Stomach (tissue), 8 donors: ENCODE measurements at regions not wholly inside any gene's neighbourhood (a gene's known extent, or its start where the extent isn't known, plus 50 kb on each side); places are given as distances from the start of the nearest gene placed in this dataset.
A peak's percentile ranks its signal among the peaks of the same experiment; 100 is the strongest.

ENCODE experiments used
- DNase-seq, 2 donors: peaks; one replicate each; pipeline versions ENCODE4 v3.0.0 to v3.0.0-alpha.2; 2013 to 2019
- H3K27ac ChIP-seq, 5 donors: fragments of 200-600 bp in 4 of 5; sonication (generic) in 4 of 5; one replicate each; pipeline ENCODE4 v1.5.1; 2013 to 2019; ENCODE audit warnings: mild to moderate bottlenecking in 1 of 5, moderate library complexity in 1 of 5
- H3K27me3 ChIP-seq, 3 donors: fragments of 200-600 bp; sonication (generic); one replicate each; pipeline ENCODE4 v1.5.1; 2017 to 2019; ENCODE audit warnings: mixed run types in 1 of 3
- H3K36me3 ChIP-seq, 4 donors: fragments of 200-600 bp; sonication (generic); 1 replicate in 3 of 4; 2 replicates in 1 of 4; pipeline ENCODE4 v1.5.1; 2016 to 2019
- H3K4me1 ChIP-seq, 4 donors: fragments of 200-600 bp; sonication (generic); one replicate each; pipeline ENCODE4 v1.5.1; 2016 to 2019
- H3K4me3 ChIP-seq, 4 donors: fragments of 200-600 bp; sonication (generic) in 3 of 4; one replicate each; pipeline ENCODE4 v1.5.1; 2016 to 2019; ENCODE audit warnings: mild to moderate bottlenecking in 1 of 4
- H3K9me3 ChIP-seq, 4 donors: fragments of 200-600 bp; sonication (generic); one replicate each; pipeline ENCODE4 v1.5.1; 2016 to 2019
- CTCF ChIP-seq, 7 experiments: fragments of 450-650 bp in 4 of 7; fragments of 200-600 bp in 3 of 7; sonication (generic) in 3 of 7; IDR thresholded peaks; one replicate each; pipeline ENCODE4 v1.5.1; 2016 to 2019; ENCODE audit warnings: antibody characterized with exemption in 7 of 7, control low read depth in 2 of 7, mild to moderate bottlenecking in 1 of 7
- EP300 ChIP-seq: sonication (generic); formaldehyde crosslinking; IDR thresholded peaks from one replicate; pipeline ENCODE4 v1.6.1; 2017; ENCODE audit warnings: antibody characterized with exemption
- POLR2A ChIP-seq, 4 donors: fragments of 450-650 bp; IDR thresholded peaks; one replicate each; pipeline ENCODE4 v1.6.1; 2016; ENCODE audit warnings: antibody characterized with exemption in 4 of 4, control low read depth in 2 of 4, mild to moderate bottlenecking in 1 of 4, moderate library complexity in 1 of 4
- POLR2AphosphoS5 ChIP-seq, 3 donors: sonication (generic); formaldehyde crosslinking; IDR thresholded peaks; one replicate each; pipeline ENCODE4 v1.6.1; 2016; ENCODE audit warnings: antibody characterized with exemption in 3 of 3
- WGBS, 5 donors: extraction: QIAGEN DNeasy Blood & Tissue Kit in 3 of 5; methylation state at CpG; one replicate each; pipeline versions ENCODE4 v1.1.5 to v1.1.7; 2013 to 2018; 5-methylcytosine and 5-hydroxymethylcytosine counted together
- intact Hi-C: fragments of 100-400 bp; cut with DNase I; formaldehyde crosslinking; loops from one replicate; pipeline ENCODE4 v1.15.1; 2023; ENCODE audit warnings: low total_unique reads
- donor health status: healthy with polysubstance abuse.
- donor health status: Bipolar disorder and iron deficiency.
- donor health status: healthy.

- TF ChIP-seq CTCF (IDR thresholded peaks at IDR 0.05) (no peak), POLR2A (IDR thresholded peaks at IDR 0.05) (no peak), EP300 (no peak), POLR2AphosphoS5 (IDR thresholded peaks at IDR 0.05) (no peak)
- Histone ChIP-seq H3K36me3 (no peaks in the 10 kb centered on the region), H3K27me3 (no peaks in the 10 kb centered on the region), H3K9me3 (no peaks in the 10 kb centered on the region), H3K4me3 (no peak overlapping the region), H3K27ac (no peak overlapping the region), H3K4me1 (no peaks in the 10 kb centered on the region)
- no peak for DNase-seq
- intact Hi-C loops: no loop called here
- 80 to 90% (median 89%) methylated on average over 3 of the region's 3 CpGs for WGBS, 5 donors
Measured at GRCh38 chr4:162510937-162511336, 347.1 kb upstream of the FSTL5 start.

GRCh38 chr4:162510115-162510514 is 346.3 kb upstream of the FSTL5 start:
- intact Hi-C loops: no loop called here
- DNase-seq: no peak
- Histone ChIP-seq H3K4me1 (no peaks in the 10 kb centered on the region), H3K36me3 (no peaks in the 10 kb centered on the region), H3K27ac (no peak overlapping the region), H3K4me3 (no peak overlapping the region), H3K9me3 (no peaks in the 10 kb centered on the region), H3K27me3 (no peaks in the 10 kb centered on the region)
- TF ChIP-seq CTCF (IDR thresholded peaks at IDR 0.05): no peak
- WGBS, 5 donors: 86 to 87% (median 86%) methylated on average over 4 of the region's 4 CpGs

GRCh38 chr4:162509333-162509732 is 345.5 kb upstream of the FSTL5 start:
- Histone ChIP-seq H3K36me3 (no peaks in the 10 kb centered on the region), H3K27me3 (no peaks in the 10 kb centered on the region), H3K4me3 (no peak overlapping the region), H3K4me1 (no peaks in the 10 kb centered on the region), H3K27ac (no peak overlapping the region), H3K9me3 (no peaks in the 10 kb centered on the region)
- no peak for DNase-seq
- no peak for TF ChIP-seq CTCF (IDR thresholded peaks at IDR 0.05)
- no peak for TF ChIP-seq POLR2A (IDR thresholded peaks at IDR 0.05)
- no peak for TF ChIP-seq POLR2AphosphoS5 (IDR thresholded peaks at IDR 0.05)
- no peak for TF ChIP-seq EP300
- WGBS, 5 donors: 86 to 100% (median 97%) methylated on average over 1 of the region's 1 CpG
- intact Hi-C loops: no loop called here

- no peak overlapping the region for H3K27ac ChIP-seq
- no peaks in the 10 kb centered on the region for H3K36me3 ChIP-seq
- WGBS, 5 donors: 49 to 86% (median 81%) methylated on average over 2 of the region's 2 CpGs
- no peak for TF ChIP-seq POLR2A (IDR thresholded peaks at IDR 0.05)
- TF ChIP-seq EP300: no peak
- no peak for TF ChIP-seq POLR2AphosphoS5 (IDR thresholded peaks at IDR 0.05)
- no peak for TF ChIP-seq CTCF (IDR thresholded peaks at IDR 0.05)
- no peaks in the 10 kb centered on the region for H3K4me1 ChIP-seq
- no peak overlapping the region for H3K4me3 ChIP-seq
- intact Hi-C loops: no loop called here
- no peaks in the 10 kb centered on the region for H3K27me3 ChIP-seq
- H3K9me3 ChIP-seq: no peaks in the 10 kb centered on the region
- DNase-seq: peak in 1 of 2 donors; percentile 16
Measured at GRCh38 chr4:162506253-162506652, 342.5 kb upstream of the FSTL5 start.

- DNase-seq: no peak
- H3K36me3 ChIP-seq: no peaks in the 10 kb centered on the region
- intact Hi-C loops: no loop called here
- H3K4me3 ChIP-seq: no peak overlapping the region
- no peaks in the 10 kb centered on the region for H3K9me3 ChIP-seq
- TF ChIP-seq EP300 (no peak), CTCF (IDR thresholded peaks at IDR 0.05) (no peak), POLR2AphosphoS5 (IDR thresholded peaks at IDR 0.05) (no peak), POLR2A (IDR thresholded peaks at IDR 0.05) (no peak)
- no peaks in the 10 kb centered on the region for H3K27me3 ChIP-seq
- 79 to 92% (median 87%) methylated on average over 4 of the region's 4 CpGs for WGBS, 5 donors
- no peak overlapping the region for H3K27ac ChIP-seq
- no peaks in the 10 kb centered on the region for H3K4me1 ChIP-seq
Measured at GRCh38 chr4:162503868-162504267, 340.1 kb upstream of the FSTL5 start.
